NT2/D1 (cell line): ENCODE measurements at regions not wholly inside any gene's neighbourhood (a gene's known extent, or its start where the extent isn't known, plus 50 kb on each side); places are given as distances from the start of the nearest gene placed in this dataset.

Experiments used
- DNase-seq: peaks from one replicate; pipeline ENCODE4 v3.0.0-alpha.2; 2011; ENCODE audit warnings: low read depth, low spot score
- H3K27me3 ChIP-seq: 2 replicates; pipeline ENCODE4 v1.6.0; 2011; ENCODE audit warnings: mild to moderate bottlenecking; ENCODE audit not compliant: insufficient read length, insufficient read depth
- H3K36me3 ChIP-seq: 2 replicates; pipeline ENCODE4 v1.6.1; 2011; ENCODE audit warnings: mild to moderate bottlenecking, low read length, mixed read lengths; ENCODE audit not compliant: insufficient read depth, insufficient read length
- H3K4me1 ChIP-seq: 2 replicates; pipeline ENCODE4 v1.5.1; 2011; ENCODE audit not compliant: insufficient read depth, insufficient read length
- H3K4me3 ChIP-seq: 2 replicates; pipeline ENCODE4 v1.5.1; 2011; ENCODE audit warnings: low read depth; ENCODE audit not compliant: insufficient read length
- H3K9ac ChIP-seq: 2 replicates; pipeline ENCODE4 v1.6.0; 2011; ENCODE audit warnings: low read depth; ENCODE audit not compliant: insufficient read length
- H3K9me3 ChIP-seq: 2 replicates; pipeline ENCODE4 v1.5.1; 2011; ENCODE audit warnings: mild to moderate bottlenecking, low read length; ENCODE audit not compliant: insufficient read depth
- SUZ12 ChIP-seq: IDR thresholded peaks from 2 replicates; pipeline ENCODE4 v1.6.1; 2011; ENCODE audit not compliant: insufficient read length, insufficient read depth; ENCODE audit errors: extremely low read depth
- YY1 ChIP-seq: IDR thresholded peaks from 2 replicates; pipeline ENCODE4 v1.6.1; 2011; ENCODE audit not compliant: insufficient read length, insufficient read depth
- ZNF274 ChIP-seq: IDR thresholded peaks from 2 replicates; pipeline ENCODE4 v1.6.1; 2011; ENCODE audit warnings: mild to moderate bottlenecking, low read depth, low read length

- H3K9ac ChIP-seq: no peak overlapping the region
- H3K36me3 ChIP-seq: no peaks in the 10 kb centered on the region
- no peak for DNase-seq
- no peak overlapping the region for H3K4me3 ChIP-seq
- no peaks in the 10 kb centered on the region for H3K27me3 ChIP-seq
- H3K4me1 ChIP-seq: no peaks in the 10 kb centered on the region
- no peaks in the 10 kb centered on the region for H3K9me3 ChIP-seq
- TF ChIP-seq YY1 (no peak), SUZ12 (no peak), ZNF274 (no peak)
Observed at GRCh38 chr14:101116065-101116464, 212.5 kb upstream of the RTL1 start.

- TF ChIP-seq SUZ12 (no peak), YY1 (no peak), ZNF274 (no peak)
- Histone ChIP-seq H3K4me1 (no peaks in the 10 kb centered on the region), H3K27me3 (no peaks in the 10 kb centered on the region), H3K4me3 (no peak overlapping the region), H3K9ac (no peak overlapping the region), H3K9me3 (no peaks in the 10 kb centered on the region), H3K36me3 (no peaks in the 10 kb centered on the region)
- no peak for DNase-seq
Observed at GRCh38 chr14:101116486-101117130, 213.1 kb upstream of the RTL1 start.

GRCh38 chr14:101117543-101117942, 214.0 kb upstream of the RTL1 start:
- no peaks in the 10 kb centered on the region for H3K36me3 ChIP-seq
- no peak overlapping the region for H3K9ac ChIP-seq
- H3K4me1 ChIP-seq: no peaks in the 10 kb centered on the region
- no peaks in the 10 kb centered on the region for H3K27me3 ChIP-seq
- no peak for DNase-seq
- no peaks in the 10 kb centered on the region for H3K9me3 ChIP-seq
- H3K4me3 ChIP-seq: no peak overlapping the region
- TF ChIP-seq ZNF274: no peak
- TF ChIP-seq YY1: no peak
- no peak for TF ChIP-seq SUZ12

GRCh38 chr14:101118233-101118632, 214.7 kb upstream of the RTL1 start:
- DNase-seq: no peak
- Histone ChIP-seq H3K4me3 (no peak overlapping the region), H3K27me3 (no peaks in the 10 kb centered on the region), H3K36me3 (no peaks in the 10 kb centered on the region), H3K9me3 (no peaks in the 10 kb centered on the region), H3K4me1 (no peaks in the 10 kb centered on the region), H3K9ac (no peak overlapping the region)
- TF ChIP-seq YY1 (no peak), ZNF274 (no peak), SUZ12 (no peak)

- no peaks in the 10 kb centered on the region for H3K27me3 ChIP-seq
- H3K36me3 ChIP-seq: no peaks in the 10 kb centered on the region
- DNase-seq: no peak
- H3K9ac ChIP-seq: no peak overlapping the region
- TF ChIP-seq SUZ12 (no peak), YY1 (no peak)
- H3K9me3 ChIP-seq: no peaks in the 10 kb centered on the region
- no peak overlapping the region for H3K4me3 ChIP-seq
- no peaks in the 10 kb centered on the region for H3K4me1 ChIP-seq
Observed at GRCh38 chr14:101118746-101119591, 215.4 kb upstream of the RTL1 start.

GRCh38 chr14:101119830-101120571, 216.5 kb upstream of the RTL1 start:
- TF ChIP-seq YY1: no peak
- no peak for TF ChIP-seq ZNF274
- TF ChIP-seq SUZ12: no peak
- no peaks in the 10 kb centered on the region for H3K9me3 ChIP-seq
- no peak for DNase-seq
- H3K4me1 ChIP-seq: no peaks in the 10 kb centered on the region
- H3K4me3 ChIP-seq: no peak overlapping the region
- no peak overlapping the region for H3K9ac ChIP-seq
- no peaks in the 10 kb centered on the region for H3K36me3 ChIP-seq
- H3K27me3 ChIP-seq: no peaks in the 10 kb centered on the region
